Endothelial cell of umbilical vein (primary cell): ENCODE measurements at regions not wholly inside any gene's neighbourhood (a gene's known extent, or its start where the extent isn't known, plus 50 kb on each side); places are given as distances from the start of the nearest gene placed in this dataset.
A peak's percentile ranks its signal among the peaks of the same experiment; 100 is the strongest.

Experiments
- BruUV-seq: library from RNA; stranded (reverse); fragments of 400-500 nt; replicated peaks from 2 replicates; lab custom pipeline; 2021; lab: Mats Ljungman, UMichigan
- CTCF ChIA-PET: fragments of 300-600, 350-600 bp; sonication (Branson Sonifier 250); formaldehyde crosslinking; loops from one replicate; lab custom pipeline; 2021; ENCODE audit warnings: antibody characterized with exemption, inconsistent platforms; lab: Charles Lee
- POLR2A ChIA-PET: fragments of 300-600, 350-600 bp; sonication (Branson Sonifier 250); formaldehyde crosslinking; loops from one replicate; lab custom pipeline; 2021; ENCODE audit warnings: antibody characterized with exemption, inconsistent platforms; lab: Charles Lee
- DNase-seq: peaks from one replicate; pipeline ENCODE4 v3.0.0-alpha.2; 2011; ENCODE audit warnings: low read depth, low spot score
- FAIRE-seq: peaks from 2 replicates; lab custom pipeline; 2011; peaks lifted over from hg19 to GRCh38; lab: Jason Lieb, UNC
- H2AFZ ChIP-seq: 2 replicates; pipeline ENCODE4 v1.6.0; 2012; ENCODE audit warnings: low read depth, low read length, control low read depth, inconsistent platforms
- H3K27ac ChIP-seq: 2 replicates; pipeline ENCODE4 v1.5.1; 2011; ENCODE audit warnings: low read depth, mild to moderate bottlenecking, control low read depth, low read length, moderate library complexity; ENCODE audit not compliant: insufficient read depth
- H3K27me3 ChIP-seq, 2 experiments: 2 replicates each; pipeline versions ENCODE4 v1.6.0 to v1.6.1; 2011; ENCODE audit warnings: low read length in 2 of 2, mixed read lengths in 1 of 2; ENCODE audit not compliant: control insufficient read depth in 2 of 2, insufficient read depth in 2 of 2
- H3K36me3 ChIP-seq, 2 experiments: 2 replicates in 1 of 2; 3 replicates in 1 of 2; pipeline ENCODE4 v1.5.1; 2011; ENCODE audit warnings: low read length in 2 of 2, mild to moderate bottlenecking in 1 of 2, moderate library complexity in 1 of 2; ENCODE audit not compliant: control insufficient read depth in 2 of 2, insufficient read depth in 2 of 2; ENCODE audit errors: extremely low read depth in 1 of 2
- H3K4me1 ChIP-seq: 3 replicates; pipeline ENCODE4 v1.5.1; 2011; ENCODE audit warnings: mild to moderate bottlenecking, low read length; ENCODE audit not compliant: control insufficient read depth, insufficient read depth; ENCODE audit errors: extremely low read depth
- H3K4me2 ChIP-seq: 2 replicates; pipeline ENCODE4 v1.6.1; 2011; ENCODE audit warnings: low read length, control low read depth, mixed read lengths; ENCODE audit not compliant: insufficient read depth
- H3K4me3 ChIP-seq, 3 experiments: fragments of 200-600 bp in 1 of 3; sonication (generic), shearing (Covaris generic) in 1 of 3; replicated peaks in 1 of 3; 2 replicates each; pipeline ENCODE4 v1.5.1; 2011 to 2016; ENCODE audit warnings: control low read depth in 3 of 3, low read length in 3 of 3, mild to moderate bottlenecking in 2 of 3, inconsistent platforms in 1 of 3, low read depth in 1 of 3, moderate library complexity in 1 of 3; ENCODE audit not compliant: insufficient read depth in 1 of 3
- H3K79me2 ChIP-seq: 2 replicates; pipeline ENCODE4 v1.6.0; 2012; ENCODE audit warnings: low read length, inconsistent platforms; ENCODE audit not compliant: control insufficient read depth, insufficient read depth
- H3K9ac ChIP-seq: replicated peaks from 2 replicates; pipeline ENCODE3; 2011; ENCODE audit warnings: low read length, control low read depth; ENCODE audit not compliant: insufficient read depth; ENCODE audit errors: extremely low read depth
- H3K9me1 ChIP-seq: replicated peaks from 3 replicates; pipeline ENCODE4 v1.6.0; 2011; ENCODE audit warnings: mild to moderate bottlenecking, low read length; ENCODE audit not compliant: control insufficient read depth, insufficient read depth; ENCODE audit errors: extremely low read depth
- H3K9me3 ChIP-seq: replicated peaks from 2 replicates; pipeline ENCODE4 v1.5.1; 2012; ENCODE audit warnings: low read length, inconsistent platforms; ENCODE audit not compliant: control insufficient read depth, insufficient read depth
- H4K20me1 ChIP-seq: replicated peaks from 2 replicates; pipeline ENCODE3; 2011; ENCODE audit warnings: mild to moderate bottlenecking, low read length; ENCODE audit not compliant: control insufficient read depth, insufficient read depth; ENCODE audit errors: extremely low read depth
- EZH2 ChIP-seq: IDR thresholded peaks from 2 replicates; pipeline ENCODE4 v1.6.1; 2012; ENCODE audit warnings: borderline replicate concordance, low read depth, mild to moderate bottlenecking, moderate library complexity, low read length, inconsistent platforms; ENCODE audit not compliant: severe bottlenecking
- FOS ChIP-seq: IDR thresholded peaks from 2 replicates; pipeline ENCODE4 v1.6.1; 2011; ENCODE audit warnings: mild to moderate bottlenecking, low read length, moderate library complexity, borderline replicate concordance; ENCODE audit not compliant: insufficient read depth
- GATA2 ChIP-seq: IDR thresholded peaks from 2 replicates; pipeline ENCODE4 v1.7.0; 2011; ENCODE audit warnings: low read depth, mild to moderate bottlenecking, moderate library complexity, mixed read lengths, low read length; ENCODE audit not compliant: insufficient read length, insufficient read depth
- JUN ChIP-seq: IDR thresholded peaks from 2 replicates; pipeline ENCODE4 v1.6.1; 2011; ENCODE audit warnings: borderline replicate concordance, low read depth; ENCODE audit not compliant: insufficient read length, insufficient read depth
- MYC ChIP-seq: IDR thresholded peaks from one replicate; pipeline ENCODE4 v1.6.1; 2011; ENCODE audit warnings: mild to moderate bottlenecking, low read depth, low read length
- POLR2A ChIP-seq: IDR thresholded peaks from 2 replicates; pipeline ENCODE4 v1.6.1; 2012; ENCODE audit warnings: low read depth, mild to moderate bottlenecking, control low read depth, low read length
- POLR2AphosphoS5 ChIP-seq: IDR thresholded peaks from 2 replicates; pipeline ENCODE4 v1.6.1; 2012; ENCODE audit warnings: low read depth, mild to moderate bottlenecking, control low read depth, low read length, moderate library complexity; ENCODE audit not compliant: insufficient read depth
- dilution Hi-C: fragments of 300-500 bp; cut with MboI; formaldehyde crosslinking; loops from one replicate; pipeline ENCODE4 v1.15.0; 2019; ENCODE audit warnings: low sequenced_read_pairs; ENCODE audit not compliant: extremely low pct_ligation_motif_present
- intact Hi-C: fragments of 100-400 bp; cut with micrococcal nuclease; formaldehyde crosslinking; loops from one replicate; pipeline ENCODE4 v1.10.0; 2022
- TF ChIP-seq, protein P1 (sequence below), 2 donors: IDR thresholded peaks; 1 replicate in 1 of 2; 2 replicates in 1 of 2; pipeline ENCODE4 v1.5.1; 2011; ENCODE audit warnings: low read length in 2 of 2, mild to moderate bottlenecking in 2 of 2, moderate library complexity in 2 of 2, control low read depth in 1 of 2, inconsistent platforms in 1 of 2, low read depth in 1 of 2; ENCODE audit not compliant: insufficient read depth in 1 of 2; ENCODE audit errors: extremely low read depth in 1 of 2
- TF ChIP-seq, protein P2 (sequence below): IDR thresholded peaks from 2 replicates; pipeline ENCODE4 v1.6.1; 2011; ENCODE audit not compliant: insufficient read depth, insufficient read length

GRCh38 chr4:167842487-167842886 lies 249.8 kb upstream of the ANXA10 start:
- Histone ChIP-seq H2AFZ (no peak overlapping the region), H3K79me2 (no peaks in the 10 kb centered on the region), H3K27ac (no peak overlapping the region), H3K4me3 (no peak overlapping the region), H3K27me3 (no peaks in the 10 kb centered on the region), H3K4me1 (no peaks in the 10 kb centered on the region), H3K9me3 (no peaks in the 10 kb centered on the region), H3K4me2 (no peak overlapping the region), H3K9me1 (no peaks in the 10 kb centered on the region), H3K36me3 (no peaks in the 10 kb centered on the region), H3K9ac (no peak overlapping the region), H4K20me1 (no peaks in the 10 kb centered on the region)
- FAIRE-seq (no peak), DNase-seq (peak; percentile 4)
- CTCF ChIA-PET, result no interaction called here
- dilution Hi-C loops (no loop called here), intact Hi-C loops (no loop called here)
- BruUV-seq, result no TSS peak
- TF ChIP-seq, protein P1, sequence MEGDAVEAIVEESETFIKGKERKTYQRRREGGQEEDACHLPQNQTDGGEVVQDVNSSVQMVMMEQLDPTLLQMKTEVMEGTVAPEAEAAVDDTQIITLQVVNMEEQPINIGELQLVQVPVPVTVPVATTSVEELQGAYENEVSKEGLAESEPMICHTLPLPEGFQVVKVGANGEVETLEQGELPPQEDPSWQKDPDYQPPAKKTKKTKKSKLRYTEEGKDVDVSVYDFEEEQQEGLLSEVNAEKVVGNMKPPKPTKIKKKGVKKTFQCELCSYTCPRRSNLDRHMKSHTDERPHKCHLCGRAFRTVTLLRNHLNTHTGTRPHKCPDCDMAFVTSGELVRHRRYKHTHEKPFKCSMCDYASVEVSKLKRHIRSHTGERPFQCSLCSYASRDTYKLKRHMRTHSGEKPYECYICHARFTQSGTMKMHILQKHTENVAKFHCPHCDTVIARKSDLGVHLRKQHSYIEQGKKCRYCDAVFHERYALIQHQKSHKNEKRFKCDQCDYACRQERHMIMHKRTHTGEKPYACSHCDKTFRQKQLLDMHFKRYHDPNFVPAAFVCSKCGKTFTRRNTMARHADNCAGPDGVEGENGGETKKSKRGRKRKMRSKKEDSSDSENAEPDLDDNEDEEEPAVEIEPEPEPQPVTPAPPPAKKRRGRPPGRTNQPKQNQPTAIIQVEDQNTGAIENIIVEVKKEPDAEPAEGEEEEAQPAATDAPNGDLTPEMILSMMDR (IDR thresholded peaks at IDR 0.05; ENCODE audit: extremely low read depth in 1 of 2, insufficient read depth in 1 of 2, low read depth in 1 of 2, low read length in 2 of 2), result no peak
- no peak for TF ChIP-seq JUN
- TF ChIP-seq, protein P2, sequence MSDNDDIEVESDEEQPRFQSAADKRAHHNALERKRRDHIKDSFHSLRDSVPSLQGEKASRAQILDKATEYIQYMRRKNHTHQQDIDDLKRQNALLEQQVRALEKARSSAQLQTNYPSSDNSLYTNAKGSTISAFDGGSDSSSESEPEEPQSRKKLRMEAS, result no peak
- no peak for TF ChIP-seq POLR2A
- no peak for TF ChIP-seq POLR2AphosphoS5
- TF ChIP-seq MYC, result no peak
- no peak for TF ChIP-seq FOS
- no peak for TF ChIP-seq GATA2
- TF ChIP-seq EZH2, result no peak
- POLR2A ChIA-PET, result no interaction called here
